ENCODE measurements at regions not wholly inside any gene's neighbourhood (a gene's known extent, or its start where the extent isn't known, plus 50 kb on each side); places are given as distances from the start of the nearest gene placed in this dataset.

- Histone ChIP-seq H3K4me3 (no peak overlapping the region), H3K27me3 (no peaks in the 10 kb centered on the region), H3K4me1 (no peaks in the 10 kb centered on the region), H3K27ac (no peak overlapping the region), H3K9me3 (no peaks in the 10 kb centered on the region), H3K36me3 (no peaks in the 10 kb centered on the region)
- no peak for DNase-seq (ENCODE audit: extremely low spot score in 2 of 2)
- intact Hi-C loops (cut with DNase I), result no loop called here
- TF ChIP-seq POLR2A (IDR thresholded peaks at IDR 0.05) (no peak), POLR2AphosphoS5 (IDR thresholded peaks at IDR 0.05; ENCODE audit: insufficient read depth in 1 of 2, low read depth in 1 of 2) (no peak), CTCF (IDR thresholded peaks at IDR 0.05) (no peak)
Observed at GRCh38 chr3:147757866-147758265, 348.7 kb downstream of the ZIC1 start.

GRCh38 chr3:147758771-147759170, 349.6 kb downstream of the ZIC1 start:
- H3K27ac ChIP-seq, result no peak overlapping the region
- no peak for TF ChIP-seq CTCF (IDR thresholded peaks at IDR 0.05)
- TF ChIP-seq POLR2AphosphoS5 (IDR thresholded peaks at IDR 0.05; ENCODE audit: insufficient read depth in 1 of 2, low read depth in 1 of 2), result peak in 1 of 2 donors; percentile 44
- no peaks in the 10 kb centered on the region for H3K36me3 ChIP-seq
- no peaks in the 10 kb centered on the region for H3K27me3 ChIP-seq
- DNase-seq (ENCODE audit: extremely low spot score in 2 of 2), result no peak
- no peak overlapping the region for H3K4me3 ChIP-seq
- no peaks in the 10 kb centered on the region for H3K4me1 ChIP-seq
- H3K9me3 ChIP-seq, result no peaks in the 10 kb centered on the region
- intact Hi-C loops (cut with DNase I), result no loop called here

GRCh38 chr3:147760085-147760484, 350.9 kb downstream of the ZIC1 start:
- H3K27ac ChIP-seq, result no peak overlapping the region
- H3K9me3 ChIP-seq, result no peaks in the 10 kb centered on the region
- TF ChIP-seq POLR2AphosphoS5 (IDR thresholded peaks at IDR 0.05; ENCODE audit: insufficient read depth in 1 of 2, low read depth in 1 of 2) (no peak), POLR2A (IDR thresholded peaks at IDR 0.05) (no peak)
- no peaks in the 10 kb centered on the region for H3K27me3 ChIP-seq
- H3K4me3 ChIP-seq, result no peak overlapping the region
- H3K36me3 ChIP-seq, result no peaks in the 10 kb centered on the region
- DNase-seq (ENCODE audit: extremely low spot score in 2 of 2), result no peak
- intact Hi-C loops (cut with DNase I), result no loop called here
- H3K4me1 ChIP-seq, result no peaks in the 10 kb centered on the region

- Histone ChIP-seq H3K4me3 (no peak overlapping the region), H3K36me3 (no peaks in the 10 kb centered on the region), H3K9me3 (no peaks in the 10 kb centered on the region), H3K27me3 (no peaks in the 10 kb centered on the region), H3K27ac (no peak overlapping the region), H3K4me1 (no peaks in the 10 kb centered on the region)
- intact Hi-C loops (cut with DNase I), result no loop called here
- no peak for DNase-seq (ENCODE audit: extremely low spot score in 2 of 2)
- TF ChIP-seq CTCF (IDR thresholded peaks at IDR 0.05), result no peak
- no peak for TF ChIP-seq POLR2A (IDR thresholded peaks at IDR 0.05)
- TF ChIP-seq POLR2AphosphoS5 (IDR thresholded peaks at IDR 0.05; ENCODE audit: insufficient read depth in 1 of 2, low read depth in 1 of 2), result no peak
Observed at GRCh38 chr3:147760941-147761340, 351.8 kb downstream of the ZIC1 start.

GRCh38 chr3:147773116-147773630, 364.0 kb downstream of the ZIC1 start:
- TF ChIP-seq CTCF (IDR thresholded peaks at IDR 0.05) (no peak), POLR2AphosphoS5 (IDR thresholded peaks at IDR 0.05; ENCODE audit: insufficient read depth in 1 of 2, low read depth in 1 of 2) (no peak), POLR2A (IDR thresholded peaks at IDR 0.05) (no peak)
- DNase-seq (ENCODE audit: extremely low spot score in 2 of 2), result no peak
- intact Hi-C loops (cut with DNase I), result no loop called here

More at GRCh38 chr3:147773116-147773630, 364.0 kb downstream of the ZIC1 start:
- Histone ChIP-seq H3K27me3 (no peaks in the 10 kb centered on the region), H3K4me3 (no peak overlapping the region), H3K9me3 (no peaks in the 10 kb centered on the region), H3K4me1 (no peaks in the 10 kb centered on the region), H3K36me3 (no peaks in the 10 kb centered on the region), H3K27ac (peak overlapping the region; percentile 1)
